Activated naive CD4-positive, alpha-beta T cell treated with anti-CD3 and anti-CD28 coated beads for 36 hours (primary cell): ENCODE measurements at regions not wholly inside any gene's neighbourhood (a gene's known extent, or its start where the extent isn't known, plus 50 kb on each side); places are given as distances from the start of the nearest gene placed in this dataset.

Experiments used
- CTCF ChIA-PET: fragments of 350-600 bp; sonication (Branson Sonifier 250); formaldehyde crosslinking; loops from one replicate; lab custom pipeline; 2021; ENCODE audit warnings: antibody characterized with exemption; lab: Charles Lee
- DNase-seq: peaks from one replicate; pipeline ENCODE4 v3.0.0-alpha.2; 2020
- H3K27ac Mint-ChIP-seq: one replicate; pipeline ENCODE4 v1.8.0; 2021; ENCODE audit warnings: mild to moderate bottlenecking, mixed read lengths
- H3K27me3 Mint-ChIP-seq: one replicate; pipeline ENCODE4 v1.8.0; 2021; ENCODE audit warnings: low read depth, mixed read lengths
- H3K36me3 Mint-ChIP-seq: one replicate; pipeline ENCODE4 v1.8.0; 2021; ENCODE audit warnings: low read depth, mixed read lengths
- H3K4me1 Mint-ChIP-seq: one replicate; pipeline ENCODE4 v1.8.0; 2021; ENCODE audit warnings: low read depth, mixed read lengths
- H3K4me3 Mint-ChIP-seq: one replicate; pipeline ENCODE4 v1.8.0; 2021; ENCODE audit warnings: mild to moderate bottlenecking, moderate library complexity, mixed read lengths
- H3K9me3 Mint-ChIP-seq: one replicate; pipeline ENCODE4 v1.8.0; 2021; ENCODE audit warnings: mixed read lengths
- intact Hi-C: fragments of 100-400 bp; cut with micrococcal nuclease; formaldehyde crosslinking; loops from one replicate; pipeline ENCODE4 v1.15.1; 2023

DNA sequence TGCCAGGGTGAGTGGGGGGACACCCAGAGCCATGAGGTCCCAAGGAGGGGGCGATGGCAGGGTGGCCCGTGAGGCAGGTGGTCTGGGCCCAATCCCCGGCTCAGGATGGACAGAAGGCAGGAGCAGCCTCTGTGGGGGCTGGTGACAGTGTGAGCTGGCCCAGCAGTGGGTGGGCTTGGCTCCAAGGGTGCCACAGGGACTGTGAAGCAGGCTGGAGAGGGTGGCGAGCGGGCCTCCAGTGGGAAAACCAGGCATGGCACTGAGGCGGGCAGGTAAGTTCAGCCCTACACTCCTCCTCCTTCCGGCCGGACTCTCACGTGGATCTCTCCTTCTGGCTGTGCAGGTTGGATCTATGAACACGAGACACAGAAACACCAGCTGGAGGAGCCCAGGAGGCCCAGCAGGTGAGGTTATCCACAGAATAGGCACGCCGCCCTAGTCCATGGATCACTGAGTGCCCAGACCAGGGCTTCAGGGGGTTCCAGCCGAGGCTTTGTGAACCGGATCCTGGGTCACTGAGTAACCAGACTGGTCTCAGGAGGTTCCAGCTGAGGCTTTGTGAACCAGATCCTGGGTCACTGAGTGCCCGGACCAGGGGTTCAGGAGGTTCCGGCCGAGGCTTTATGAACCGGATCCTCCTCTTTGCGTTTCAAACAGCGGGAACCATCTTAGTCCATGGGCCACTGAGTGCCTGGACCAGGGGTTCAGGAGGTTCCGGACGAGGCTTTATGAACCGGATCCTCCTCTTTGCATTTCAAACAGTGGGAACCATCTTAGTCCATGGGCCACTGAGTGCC is 76.4 kb upstream of the BHLHE23 start:
- no peak for DNase-seq
- CTCF ChIA-PET = no interaction called here
- H3K4me3 Mint-ChIP-seq = no peak overlapping the region
- H3K27ac Mint-ChIP-seq = no peak overlapping the region
- H3K27me3 Mint-ChIP-seq = peaks cover 22% of the 10 kb centered on the region
- H3K36me3 Mint-ChIP-seq = peaks cover 4% of the 10 kb centered on the region
- H3K9me3 Mint-ChIP-seq = peaks cover 8% of the 10 kb centered on the region
- no peaks in the 10 kb centered on the region for H3K4me1 Mint-ChIP-seq
- intact Hi-C loops = no loop called here

DNA sequence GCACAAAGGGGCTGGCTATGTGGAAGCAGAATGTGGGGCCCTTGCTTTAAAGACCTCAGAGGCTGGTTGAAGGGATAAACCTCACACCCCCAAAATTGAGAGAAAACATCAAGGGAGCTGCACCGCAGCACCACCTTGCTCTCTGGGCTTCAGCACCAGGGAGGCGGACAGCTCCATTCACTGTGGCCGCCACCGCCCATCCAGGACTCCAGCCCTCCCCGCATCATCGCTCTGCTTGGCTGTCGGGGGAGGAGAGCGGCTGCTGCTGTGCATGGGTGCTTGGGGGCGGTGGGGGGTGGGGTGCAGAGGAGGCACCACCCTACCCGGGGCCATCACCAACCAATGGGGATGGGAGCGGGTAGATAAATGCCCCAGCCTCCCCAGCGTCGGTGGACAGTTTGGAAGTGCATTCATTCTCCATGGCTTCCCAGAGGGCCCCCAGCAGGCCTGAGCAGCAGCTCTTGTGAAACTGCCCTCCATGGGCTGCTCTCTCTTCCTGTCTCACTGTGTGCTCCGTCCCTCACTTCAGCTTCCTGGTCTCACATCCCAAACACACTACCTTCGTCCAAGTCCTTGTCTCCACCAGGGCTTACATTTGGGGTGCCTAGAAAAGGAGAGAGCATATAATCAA is 75.7 kb upstream of the BHLHE23 start:
- no peaks in the 10 kb centered on the region for H3K4me1 Mint-ChIP-seq
- peak; percentile 60 for DNase-seq
- no peak overlapping the region for H3K4me3 Mint-ChIP-seq
- intact Hi-C loops = no loop called here
- H3K36me3 Mint-ChIP-seq = peaks cover 4% of the 10 kb centered on the region
- peaks cover 16% of the 10 kb centered on the region for H3K9me3 Mint-ChIP-seq
- H3K27ac Mint-ChIP-seq = no peak overlapping the region
- peaks cover 19% of the 10 kb centered on the region for H3K27me3 Mint-ChIP-seq
- CTCF ChIA-PET = no interaction called here

DNA sequence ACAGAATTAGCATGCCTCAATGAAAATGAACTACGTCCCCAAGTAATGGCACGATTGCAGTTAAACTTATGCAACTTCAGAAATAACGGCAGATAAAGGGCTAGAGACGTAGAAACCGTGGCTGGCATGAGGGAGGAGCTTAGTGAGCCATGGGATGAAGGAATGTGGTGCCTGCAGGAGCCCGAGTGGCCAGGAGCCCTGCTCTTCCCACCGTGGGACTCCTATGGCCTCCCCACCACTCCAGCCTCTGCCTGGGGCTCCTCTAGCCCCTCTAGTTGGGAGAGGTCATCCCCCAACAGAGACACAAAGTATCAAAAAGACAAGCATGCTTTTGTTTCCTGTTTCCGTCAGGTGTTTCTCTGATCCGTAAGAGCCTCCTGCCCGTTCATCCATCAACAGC is 75.1 kb upstream of the BHLHE23 start:
- Mint-ChIP-seq H3K36me3 (peaks cover 4% of the 10 kb centered on the region), H3K4me3 (no peak overlapping the region), H3K27ac (no peak overlapping the region), H3K27me3 (peaks cover 19% of the 10 kb centered on the region), H3K9me3 (peaks cover 20% of the 10 kb centered on the region), H3K4me1 (no peaks in the 10 kb centered on the region)
- intact Hi-C loops = no loop called here
- DNase-seq = no peak
- CTCF ChIA-PET = interaction anchor here (1.2 kb wide), 1 partner anchor 101 kb away, joined by 3 read pairs; no protein-coding TSS in a partner anchor

DNA sequence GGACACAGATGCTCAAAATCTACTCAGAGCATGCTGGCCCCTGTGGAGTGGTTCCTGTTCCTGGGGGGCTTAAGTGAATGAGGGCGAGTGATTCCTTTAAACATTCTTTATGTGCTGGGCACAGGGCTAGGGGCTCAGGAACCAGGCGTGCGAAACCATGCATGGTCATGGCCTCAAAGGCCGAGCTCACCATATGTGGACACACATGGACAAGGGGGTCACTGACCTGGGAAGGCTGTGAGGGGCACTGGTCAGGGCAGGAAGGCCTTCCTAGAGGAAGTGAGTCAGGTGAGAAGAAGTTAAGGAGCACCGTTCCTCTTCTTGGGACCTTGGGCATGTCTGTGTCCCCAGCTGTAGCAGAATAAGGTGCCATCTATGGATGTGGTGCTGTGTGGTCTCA is 74.6 kb upstream of the BHLHE23 start:
- intact Hi-C loops = no loop called here
- Mint-ChIP-seq H3K27me3 (peaks cover 19% of the 10 kb centered on the region), H3K36me3 (peaks cover 4% of the 10 kb centered on the region), H3K4me3 (no peak overlapping the region), H3K4me1 (no peaks in the 10 kb centered on the region), H3K27ac (no peak overlapping the region), H3K9me3 (peaks cover 22% of the 10 kb centered on the region)
- DNase-seq = no peak
- CTCF ChIA-PET = interaction anchor here (0.5 to 1.2 kb wide), 2 partner anchors 41 to 102 kb away, joined by 3 to 5 read pairs; no protein-coding TSS in a partner anchor

DNA sequence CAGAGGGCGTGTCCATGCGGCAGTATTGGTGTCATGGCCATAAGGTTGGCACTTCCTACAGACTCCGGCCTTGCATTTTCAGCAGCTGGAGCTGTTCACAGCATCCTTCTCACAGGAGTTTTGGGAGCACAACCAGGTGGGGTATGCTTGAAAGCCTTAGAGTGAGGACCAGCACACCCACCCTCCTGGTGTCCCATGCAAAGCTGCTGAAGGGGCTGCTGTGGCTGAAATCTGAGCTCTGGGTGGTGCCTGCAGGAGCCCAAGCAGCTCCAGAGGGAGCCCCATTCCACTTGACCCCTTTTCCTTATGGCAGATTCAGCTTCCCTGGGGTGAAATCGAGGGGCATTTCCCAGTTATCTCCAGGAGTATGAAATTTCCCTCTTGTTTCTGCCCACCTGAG is 74.0 kb upstream of the BHLHE23 start:
- Mint-ChIP-seq H3K4me1 (no peaks in the 10 kb centered on the region), H3K36me3 (peaks cover 4% of the 10 kb centered on the region), H3K9me3 (peaks cover 24% of the 10 kb centered on the region), H3K27ac (no peak overlapping the region), H3K27me3 (peaks cover 18% of the 10 kb centered on the region), H3K4me3 (no peak overlapping the region)
- DNase-seq = no peak
- CTCF ChIA-PET = interaction anchor here (0.5 to 1.2 kb wide), 3 partner anchors 42 to 102 kb away, joined by 3 to 5 read pairs (median 3); no protein-coding TSS in a partner anchor
- intact Hi-C loops = no loop called here

DNA sequence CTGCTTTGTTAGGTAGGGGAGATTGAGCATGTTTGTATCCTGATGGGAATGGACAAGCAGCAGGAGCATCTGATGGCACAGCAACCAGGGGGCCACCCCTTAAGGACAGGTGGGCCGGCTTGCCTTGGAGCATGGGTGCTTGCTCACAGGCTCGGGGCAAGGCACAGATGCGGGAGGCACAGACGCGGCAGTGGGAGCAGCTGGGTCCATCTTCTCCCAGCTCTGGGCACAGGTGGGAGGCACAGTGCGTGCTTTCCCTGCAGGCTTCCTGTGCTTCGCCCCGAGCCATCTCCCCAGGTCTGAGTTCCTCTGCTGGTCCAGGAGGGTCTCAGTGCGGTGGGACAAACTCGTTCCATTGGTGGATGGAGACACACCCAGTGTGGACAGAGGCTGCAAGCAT is 73.6 kb upstream of the BHLHE23 start:
- H3K27me3 Mint-ChIP-seq = peaks cover 14% of the 10 kb centered on the region
- CTCF ChIA-PET = interaction anchor here (0.6 to 1.2 kb wide), 2 partner anchors 93 to 103 kb away, joined by 3 read pairs; no protein-coding TSS in a partner anchor
- peaks cover 4% of the 10 kb centered on the region for H3K36me3 Mint-ChIP-seq
- no peak overlapping the region for H3K4me3 Mint-ChIP-seq
- no peaks in the 10 kb centered on the region for H3K4me1 Mint-ChIP-seq
- no peak overlapping the region for H3K27ac Mint-ChIP-seq
- peaks cover 24% of the 10 kb centered on the region for H3K9me3 Mint-ChIP-seq
- no peak for DNase-seq
- intact Hi-C loops = no loop called here

DNA sequence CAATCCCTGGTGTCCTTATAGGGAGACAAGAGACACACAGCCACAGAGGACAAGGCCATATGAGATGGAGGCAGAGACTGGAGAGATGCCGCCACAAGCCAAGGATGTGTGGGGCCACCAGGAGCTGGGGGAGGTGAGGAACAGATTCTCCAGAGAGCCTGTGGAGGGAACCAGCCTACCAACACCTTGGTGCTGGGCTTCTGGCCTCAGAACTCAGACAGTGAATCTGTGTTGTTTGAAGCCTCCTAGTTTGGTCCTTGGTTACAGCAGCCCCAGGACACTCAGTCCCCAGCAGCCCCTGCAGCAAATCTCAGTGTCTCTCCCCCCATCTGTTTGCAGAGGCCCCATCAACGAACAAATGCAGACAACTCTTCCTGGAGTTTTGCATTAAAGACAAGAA is 73.2 kb upstream of the BHLHE23 start:
- no peak overlapping the region for H3K27ac Mint-ChIP-seq
- intact Hi-C loops = no loop called here
- H3K4me3 Mint-ChIP-seq = no peak overlapping the region
- DNase-seq = no peak
- peaks cover 15% of the 10 kb centered on the region for H3K27me3 Mint-ChIP-seq
- H3K36me3 Mint-ChIP-seq = peaks cover 4% of the 10 kb centered on the region
- CTCF ChIA-PET = no interaction called here
- H3K4me1 Mint-ChIP-seq = no peaks in the 10 kb centered on the region
- peaks cover 24% of the 10 kb centered on the region for H3K9me3 Mint-ChIP-seq

DNA sequence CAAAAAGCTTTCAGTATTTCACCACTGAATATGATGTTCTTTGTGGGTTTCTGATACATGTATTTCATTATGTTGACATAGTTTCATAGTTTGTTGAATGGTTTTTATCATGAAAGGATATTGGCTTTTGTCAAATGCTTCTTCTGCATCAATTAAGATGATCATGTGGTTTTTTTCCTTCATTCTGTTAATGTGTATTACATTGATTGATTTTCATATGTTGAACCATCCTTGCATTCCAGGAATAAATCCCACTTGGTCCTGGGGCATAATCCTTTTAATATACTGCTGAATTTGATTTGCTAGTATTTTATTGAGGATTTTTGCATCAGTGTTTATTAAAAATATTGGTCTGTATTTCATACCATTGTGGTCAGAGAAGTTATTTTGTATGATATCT is 70.9 kb upstream of the BHLHE23 start:
- DNase-seq = no peak
- no peak overlapping the region for H3K27ac Mint-ChIP-seq
- H3K27me3 Mint-ChIP-seq = peaks cover 17% of the 10 kb centered on the region
- H3K4me1 Mint-ChIP-seq = no peaks in the 10 kb centered on the region
- no peak overlapping the region for H3K4me3 Mint-ChIP-seq
- peaks cover 24% of the 10 kb centered on the region for H3K9me3 Mint-ChIP-seq
- CTCF ChIA-PET = no interaction called here
- intact Hi-C loops = no loop called here
- peaks cover 4% of the 10 kb centered on the region for H3K36me3 Mint-ChIP-seq

DNA sequence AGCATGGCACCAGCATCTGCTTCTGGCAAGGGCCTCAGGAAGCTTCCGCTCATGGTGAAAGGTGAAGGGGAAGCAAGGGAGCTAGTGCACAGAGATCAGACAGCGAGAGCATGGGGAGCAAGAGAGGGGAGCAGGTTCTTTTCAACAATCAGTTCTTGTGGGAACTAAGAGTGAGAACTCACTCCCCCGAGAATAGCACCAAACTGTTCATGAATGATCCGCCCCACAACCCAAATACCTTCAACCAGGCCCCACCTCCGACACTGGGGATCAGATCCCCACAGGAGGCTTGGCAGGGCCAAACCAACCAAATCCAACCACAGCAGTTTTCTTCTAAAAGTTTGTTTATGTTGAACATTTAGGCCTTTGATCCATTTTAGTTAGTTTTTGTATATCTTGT is 69.7 kb upstream of the BHLHE23 start:
- Mint-ChIP-seq H3K4me1 (peaks cover 2% of the 10 kb centered on the region), H3K9me3 (peaks cover 24% of the 10 kb centered on the region), H3K4me3 (no peak overlapping the region), H3K27ac (no peak overlapping the region), H3K36me3 (peaks cover 4% of the 10 kb centered on the region), H3K27me3 (peaks cover 20% of the 10 kb centered on the region)
- no peak for DNase-seq
- CTCF ChIA-PET = no interaction called here
- intact Hi-C loops = no loop called here

DNA sequence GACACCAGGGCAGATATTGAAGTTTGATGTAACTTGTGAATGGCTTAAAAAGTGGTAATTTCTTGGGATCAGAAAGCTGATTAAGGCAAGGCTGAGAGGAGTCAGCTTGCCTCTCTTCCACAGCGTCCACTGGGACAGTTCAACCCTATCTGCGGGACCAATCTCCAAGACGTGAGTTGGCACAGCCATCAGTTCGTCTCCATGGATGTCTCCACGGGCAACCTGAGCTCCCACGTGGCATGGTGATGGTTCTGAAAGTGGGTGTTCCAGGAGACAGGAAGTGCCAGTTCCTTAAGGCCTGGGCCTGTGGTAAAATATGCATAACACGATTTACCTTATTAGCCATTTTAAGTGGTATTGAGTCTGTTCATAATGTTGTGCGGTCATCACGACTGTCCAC is 67.9 kb upstream of the BHLHE23 start:
- Mint-ChIP-seq H3K9me3 (peaks cover 22% of the 10 kb centered on the region), H3K36me3 (peaks cover 1% of the 10 kb centered on the region), H3K27me3 (peaks cover 26% of the 10 kb centered on the region), H3K4me3 (no peak overlapping the region), H3K4me1 (peaks cover 2% of the 10 kb centered on the region), H3K27ac (no peak overlapping the region)
- CTCF ChIA-PET = no interaction called here
- DNase-seq = no peak
- intact Hi-C loops = no loop called here

DNA sequence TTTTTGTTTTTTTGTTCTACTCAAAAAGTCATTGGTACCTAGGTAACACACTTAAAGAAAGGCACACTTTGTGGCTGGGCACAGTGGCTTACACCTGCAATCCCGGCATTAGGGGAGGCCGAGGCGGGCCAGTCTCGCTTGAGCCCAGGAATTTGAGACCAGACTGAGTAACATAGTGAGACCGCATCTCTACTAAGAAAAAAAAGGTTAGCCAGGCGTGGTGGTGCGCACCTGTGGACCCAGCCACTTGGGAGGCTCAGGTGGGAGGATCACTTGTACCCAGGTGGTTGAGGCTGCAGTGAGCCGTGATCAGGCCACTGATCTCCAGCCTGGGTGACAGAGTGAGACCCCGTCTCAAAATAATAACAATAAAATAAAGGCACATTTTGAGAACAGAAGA is 67.4 kb upstream of the BHLHE23 start:
- Mint-ChIP-seq H3K9me3 (peaks cover 22% of the 10 kb centered on the region), H3K27ac (no peak overlapping the region), H3K4me3 (no peak overlapping the region), H3K27me3 (peaks cover 28% of the 10 kb centered on the region), H3K36me3 (peaks cover 1% of the 10 kb centered on the region), H3K4me1 (peaks cover 2% of the 10 kb centered on the region)
- CTCF ChIA-PET = no interaction called here
- intact Hi-C loops = no loop called here
- no peak for DNase-seq

DNA sequence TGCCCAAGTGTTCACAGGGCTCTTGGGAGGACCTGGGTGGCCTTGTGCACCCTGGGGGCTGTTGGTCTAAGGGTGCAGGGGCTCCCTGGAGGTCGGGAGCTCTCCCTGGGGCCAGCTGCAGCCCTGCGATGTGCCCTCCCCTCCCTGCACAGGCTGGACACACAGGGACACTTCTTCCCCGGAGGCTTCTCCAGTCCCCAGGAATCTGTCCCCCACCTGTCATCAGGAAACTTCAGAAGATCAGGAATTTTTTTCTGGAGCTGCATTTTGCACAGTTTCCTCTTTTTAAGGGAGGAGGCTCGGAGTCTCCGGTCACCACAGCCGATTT is 66.9 kb upstream of the BHLHE23 start:
- H3K4me3 Mint-ChIP-seq = no peak overlapping the region
- no peak overlapping the region for H3K27ac Mint-ChIP-seq
- DNase-seq = no peak
- peaks cover 22% of the 10 kb centered on the region for H3K9me3 Mint-ChIP-seq
- intact Hi-C loops = no loop called here
- peaks cover 2% of the 10 kb centered on the region for H3K4me1 Mint-ChIP-seq
- H3K27me3 Mint-ChIP-seq = peaks cover 30% of the 10 kb centered on the region
- CTCF ChIA-PET = no interaction called here
- peaks cover 1% of the 10 kb centered on the region for H3K36me3 Mint-ChIP-seq
